ENCODE measurements at regions not wholly inside any gene's neighbourhood (a gene's known extent, or its start where the extent isn't known, plus 50 kb on each side); places are given as distances from the start of the nearest gene placed in this dataset.

- Histone ChIP-seq H3K9me3 (peaks cover 5% of the 10 kb centered on the region), H3K4me3 (no peak overlapping the region), H3K36me3 (ENCODE audit: low read depth) (no peaks in the 10 kb centered on the region), H3K4me1 (ENCODE audit: low read depth) (no peaks in the 10 kb centered on the region)
- TF ChIP-seq CTCF (IDR thresholded peaks at IDR 0.05) = no peak
- ATAC-seq (no peak), DNase-seq (no peak)
- intact Hi-C loops (cut with DNase I, micrococcal nuclease) = no loop called here
Measured at GRCh38 chr18:28760299-28760698, 583.4 kb upstream of the CDH2 start.

GRCh38 chr18:28757466-28758008 is 580.6 kb upstream of the CDH2 start:
- peaks cover 6% of the 10 kb centered on the region for H3K9me3 ChIP-seq
- no peak for DNase-seq
- H3K36me3 ChIP-seq (ENCODE audit: low read depth) = no peaks in the 10 kb centered on the region
- no peaks in the 10 kb centered on the region for H3K4me1 ChIP-seq (ENCODE audit: low read depth)
- intact Hi-C loops (cut with DNase I, micrococcal nuclease) = no loop called here
- TF ChIP-seq CTCF (IDR thresholded peaks at IDR 0.05) = no peak
- H3K4me3 ChIP-seq = no peak overlapping the region
- ATAC-seq = no peak

- Histone ChIP-seq H3K9me3 (peaks cover 20% of the 10 kb centered on the region), H3K36me3 (ENCODE audit: low read depth) (no peaks in the 10 kb centered on the region), H3K4me3 (no peak overlapping the region), H3K4me1 (ENCODE audit: low read depth) (no peaks in the 10 kb centered on the region)
- TF ChIP-seq CTCF (IDR thresholded peaks at IDR 0.05) = no peak
- no peak for ATAC-seq
- DNase-seq = no peak
- intact Hi-C loops (cut with DNase I, micrococcal nuclease) = no loop called here
Measured at GRCh38 chr18:28743115-28743514, 566.2 kb upstream of the CDH2 start.

DNA sequence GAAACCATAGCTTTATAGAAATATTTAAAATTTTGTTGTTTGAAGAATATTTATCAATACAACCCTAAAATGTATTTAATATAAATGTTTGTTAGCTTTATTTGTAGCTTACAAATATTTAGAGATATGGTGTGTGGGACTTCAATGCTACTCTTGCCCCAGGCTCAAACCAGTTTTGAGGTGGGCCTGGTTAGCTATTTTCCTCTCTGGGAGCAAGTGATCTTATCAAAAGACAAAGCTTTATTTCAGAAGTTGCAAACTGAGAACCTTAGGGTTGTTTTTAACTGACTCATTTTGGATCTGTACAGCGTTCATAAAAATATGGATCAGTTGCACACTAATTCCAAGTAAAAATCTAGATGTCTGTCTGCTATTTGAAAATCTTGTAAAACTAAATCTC is 563.6 kb upstream of the CDH2 start:
- intact Hi-C loops (cut with DNase I, micrococcal nuclease) = no loop called here
- Histone ChIP-seq H3K4me3 (no peak overlapping the region), H3K4me1 (ENCODE audit: low read depth) (no peaks in the 10 kb centered on the region), H3K9me3 (peaks cover 7% of the 10 kb centered on the region), H3K36me3 (ENCODE audit: low read depth) (no peaks in the 10 kb centered on the region)
- no peak for DNase-seq
- no peak for TF ChIP-seq CTCF (IDR thresholded peaks at IDR 0.05)
- no peak for ATAC-seq

GRCh38 chr18:28736951-28737350 is 560.0 kb upstream of the CDH2 start:
- ATAC-seq (no peak), DNase-seq (no peak)
- H3K4me1 ChIP-seq (ENCODE audit: low read depth) = no peaks in the 10 kb centered on the region
- TF ChIP-seq CTCF (IDR thresholded peaks at IDR 0.05) = no peak
- intact Hi-C loops (cut with DNase I, micrococcal nuclease) = no loop called here
- H3K9me3 ChIP-seq = peaks cover 14% of the 10 kb centered on the region
- H3K4me3 ChIP-seq = no peak overlapping the region
- no peaks in the 10 kb centered on the region for H3K36me3 ChIP-seq (ENCODE audit: low read depth)

- Histone ChIP-seq H3K4me3 (no peak overlapping the region), H3K36me3 (ENCODE audit: low read depth) (no peaks in the 10 kb centered on the region), H3K4me1 (ENCODE audit: low read depth) (no peaks in the 10 kb centered on the region), H3K9me3 (peaks cover 14% of the 10 kb centered on the region)
- ATAC-seq (no peak), DNase-seq (no peak)
- intact Hi-C loops (cut with DNase I, micrococcal nuclease) = no loop called here
- TF ChIP-seq CTCF (IDR thresholded peaks at IDR 0.05) = no peak
Measured at GRCh38 chr18:28736223-28736622, 559.3 kb upstream of the CDH2 start.

Data from mucosa of descending colon (tissue), 3 donors.